HG02678 (cell line): ENCODE measurements at regions not wholly inside any gene's neighbourhood (a gene's known extent, or its start where the extent isn't known, plus 50 kb on each side); places are given as distances from the start of the nearest gene placed in this dataset.

Source experiments
- ATAC-seq: cut with Tn5 transposase; IDR thresholded peaks from one replicate; pipeline ENCODE4 v1.9.1; 2021; ENCODE audit warnings: mild to moderate bottlenecking, moderate library complexity; ENCODE audit not compliant: unreplicated experiment

GRCh38 chr18:29321561-29321960, 1144.6 kb upstream of the CDH2 start:
- ATAC-seq: no peak

GRCh38 chr18:29313312-29313711, 1136.4 kb upstream of the CDH2 start:
- ATAC-seq: no peak

DNA sequence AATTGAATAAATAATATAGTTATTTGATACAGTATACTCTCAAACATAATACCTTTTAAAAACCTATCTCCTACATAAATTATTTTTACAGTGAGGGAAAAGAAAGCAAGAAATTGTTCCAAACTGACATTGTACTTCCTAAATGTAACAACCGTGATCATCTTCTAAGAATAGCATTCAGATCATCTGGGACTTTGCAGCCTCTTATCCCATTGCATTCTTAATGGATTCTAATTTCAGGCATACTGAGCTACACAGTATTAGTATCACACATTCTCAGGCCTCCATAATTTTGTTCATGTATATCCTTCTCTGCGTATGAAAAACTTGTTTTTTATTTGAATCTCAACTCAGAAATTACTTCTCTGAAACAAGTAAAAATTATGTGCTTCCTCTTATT, 1134.7 kb upstream of the CDH2 start:
- no peak for ATAC-seq

- no peak for ATAC-seq
These were observed 1132.4 kb upstream of the CDH2 start for GRCh38 chr18:29309366-29309765.

- no peak for ATAC-seq
These were observed 1131.1 kb upstream of the CDH2 start for GRCh38 chr18:29307982-29308381.

GRCh38 chr18:29307231-29307630, 1130.3 kb upstream of the CDH2 start:
- no peak for ATAC-seq

DNA sequence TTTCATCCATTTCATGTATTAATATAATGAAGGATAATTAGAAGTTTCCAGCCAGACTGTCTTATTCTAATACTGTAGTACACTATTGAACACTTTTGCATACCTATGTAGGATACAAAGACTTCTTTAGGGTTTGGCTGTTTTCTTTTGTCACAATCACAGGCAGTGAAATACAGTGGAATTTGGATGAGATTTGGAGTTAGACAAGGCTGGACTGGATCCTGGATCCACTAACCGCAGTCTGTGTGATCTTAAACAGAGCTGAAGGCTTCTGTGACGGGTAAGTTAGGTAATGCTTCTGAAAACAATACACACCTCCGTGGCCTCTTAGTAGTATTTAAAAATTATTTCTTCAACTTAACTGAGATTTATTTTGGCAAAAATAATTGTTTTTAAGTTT, 1128.6 kb upstream of the CDH2 start:
- no peak for ATAC-seq

DNA sequence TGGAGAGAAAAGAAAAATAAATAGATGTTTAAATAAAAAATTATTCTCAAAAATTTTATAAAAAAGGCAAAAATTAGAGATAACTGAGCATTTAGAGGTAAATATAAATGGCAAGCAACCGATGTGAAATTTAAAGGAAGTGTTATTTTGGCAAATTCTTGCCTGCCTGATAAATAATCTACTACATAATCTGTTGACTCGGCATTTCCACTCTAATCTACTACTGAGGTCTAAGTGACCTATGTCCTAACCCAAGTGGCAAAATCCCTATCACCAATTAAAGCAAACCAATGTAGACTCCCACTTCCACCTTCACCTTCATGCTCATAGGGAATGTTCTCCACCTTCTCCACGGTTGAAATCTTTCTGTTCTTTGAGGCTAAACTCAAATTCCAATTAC, 1124.1 kb upstream of the CDH2 start:
- ATAC-seq: no peak

DNA sequence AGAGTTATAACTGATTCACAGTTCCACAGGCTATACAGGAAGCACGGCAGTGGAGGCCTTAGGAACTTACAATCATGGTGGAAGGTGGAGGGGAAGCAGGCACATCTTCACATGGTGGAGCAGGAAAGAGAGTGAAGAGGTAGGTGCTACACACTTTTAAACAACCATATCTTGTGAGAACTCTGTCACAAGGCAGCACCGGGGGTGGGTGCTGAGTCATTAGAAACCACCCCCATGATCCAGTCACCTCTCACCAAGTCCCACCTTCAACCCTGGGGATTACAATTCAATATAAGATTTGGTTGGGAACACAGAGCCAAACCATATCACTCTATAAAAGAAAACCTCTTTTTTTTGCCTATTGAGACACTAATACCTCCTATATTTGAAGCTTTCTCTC, 1108.5 kb upstream of the CDH2 start:
- ATAC-seq: no peak

DNA sequence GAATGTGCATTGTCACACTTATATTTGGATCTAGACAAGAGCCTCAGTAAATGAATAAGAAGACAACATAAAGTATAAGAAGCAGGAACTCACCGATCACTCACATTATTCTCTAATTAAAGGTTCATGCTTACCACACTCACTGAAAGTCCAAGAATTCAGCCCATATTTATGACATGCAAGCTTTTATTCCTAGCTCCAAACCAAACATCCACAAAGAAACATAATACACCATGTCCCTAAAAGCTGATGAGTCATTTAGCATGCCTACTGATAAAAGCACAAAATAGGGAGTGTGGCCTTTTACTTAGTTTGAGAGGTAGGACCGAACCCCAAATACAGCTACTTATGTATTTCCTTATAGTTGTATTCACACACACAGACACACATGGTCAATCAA, 1094.6 kb upstream of the CDH2 start:
- ATAC-seq: no peak

- no peak for ATAC-seq
These were observed 1082.9 kb upstream of the CDH2 start for GRCh38 chr18:29259838-29260237.

DNA sequence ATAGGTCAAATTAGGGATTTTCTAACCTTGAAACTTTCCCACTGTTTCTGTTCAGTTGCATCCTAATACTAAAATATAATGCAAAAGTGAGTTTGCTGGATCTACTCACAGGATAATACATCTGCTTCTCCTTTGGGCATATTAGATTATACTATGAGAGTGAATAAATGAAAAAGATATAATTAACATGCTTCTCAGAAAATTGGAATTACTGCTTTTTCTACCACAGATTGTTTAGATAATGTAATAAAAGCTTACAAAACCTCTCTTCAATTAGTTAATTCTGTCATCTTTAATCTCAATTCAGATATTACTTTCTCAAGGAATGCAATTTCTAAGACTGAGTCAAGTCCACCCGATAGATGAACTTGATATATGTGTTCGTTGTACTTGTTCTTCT, 1077.2 kb upstream of the CDH2 start:
- ATAC-seq: no peak

DNA sequence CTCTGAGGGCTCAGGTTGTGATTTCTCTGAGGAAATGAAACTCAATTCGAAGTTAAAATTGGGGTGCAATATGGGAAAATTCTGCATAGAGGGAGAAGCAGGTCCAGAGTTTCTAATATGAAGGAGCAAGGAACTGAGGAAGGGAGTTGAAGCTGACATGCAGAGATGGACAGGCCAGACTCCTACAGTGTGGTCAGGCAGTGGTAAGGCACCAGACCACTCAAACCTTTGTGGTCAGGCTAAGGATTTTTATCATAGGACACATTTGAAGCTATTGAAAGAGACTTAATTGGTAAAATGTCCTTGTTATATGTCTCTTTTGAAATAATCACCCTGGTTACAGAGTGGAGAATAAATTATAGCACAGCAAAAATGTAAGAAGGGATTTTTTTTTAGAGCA, 1074.8 kb upstream of the CDH2 start:
- no peak for ATAC-seq

DNA sequence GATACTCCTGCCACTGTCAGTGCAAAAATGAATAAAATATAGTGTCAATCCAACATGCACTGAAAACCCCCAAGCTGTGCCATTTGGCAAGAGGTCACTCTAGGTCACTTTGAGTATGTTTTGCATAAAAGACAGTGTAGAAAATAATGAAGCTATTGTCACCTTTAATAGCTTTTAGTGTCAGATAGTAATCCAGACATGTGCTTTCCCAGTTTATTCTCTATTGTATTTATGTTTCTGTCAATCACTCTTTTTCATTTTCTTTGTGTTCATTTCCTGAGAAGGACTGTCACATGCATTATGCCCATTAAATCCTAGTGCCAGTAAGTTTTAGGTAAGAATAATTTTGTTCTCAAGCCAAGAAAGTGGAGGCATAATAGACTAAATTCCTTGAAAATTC, 1073.9 kb upstream of the CDH2 start:
- no peak for ATAC-seq

DNA sequence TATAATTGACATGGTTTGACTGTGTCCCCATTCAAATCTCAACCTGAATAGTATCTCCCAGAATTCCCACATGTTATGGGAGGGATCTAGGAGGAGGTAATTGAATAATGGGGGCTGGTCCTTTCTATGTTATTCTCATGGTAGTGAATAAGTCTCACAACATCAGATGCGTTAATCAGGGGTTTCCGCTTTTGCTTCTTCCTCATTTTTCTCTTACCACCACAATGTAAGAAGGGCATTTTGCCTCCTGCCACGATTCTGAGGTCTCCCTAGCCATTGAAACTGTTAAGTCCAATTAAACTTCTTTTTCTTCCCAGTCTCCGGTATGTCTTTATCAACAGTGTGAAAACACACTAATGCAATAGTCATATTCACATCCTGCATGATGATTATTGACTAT, 1073.3 kb upstream of the CDH2 start:
- ATAC-seq: no peak

DNA sequence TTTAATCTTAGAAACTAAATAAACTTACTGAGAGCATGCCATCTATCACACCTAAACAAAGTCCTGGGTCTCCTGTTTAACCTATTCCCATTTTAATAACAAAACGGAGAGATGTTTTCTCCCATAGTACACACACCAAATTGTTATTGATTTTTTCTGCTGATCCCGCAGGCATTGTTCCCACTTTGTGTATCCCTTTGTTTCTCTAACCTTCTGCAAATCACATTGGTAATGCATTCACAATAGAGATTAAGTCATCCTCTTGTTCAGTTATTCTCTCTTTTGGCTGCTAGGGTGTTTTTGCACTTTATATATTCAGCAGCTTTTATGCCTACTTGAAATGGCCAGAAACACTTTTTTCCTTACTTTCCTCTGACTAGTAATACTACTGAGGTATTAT, 1071.9 kb upstream of the CDH2 start:
- no peak for ATAC-seq

DNA sequence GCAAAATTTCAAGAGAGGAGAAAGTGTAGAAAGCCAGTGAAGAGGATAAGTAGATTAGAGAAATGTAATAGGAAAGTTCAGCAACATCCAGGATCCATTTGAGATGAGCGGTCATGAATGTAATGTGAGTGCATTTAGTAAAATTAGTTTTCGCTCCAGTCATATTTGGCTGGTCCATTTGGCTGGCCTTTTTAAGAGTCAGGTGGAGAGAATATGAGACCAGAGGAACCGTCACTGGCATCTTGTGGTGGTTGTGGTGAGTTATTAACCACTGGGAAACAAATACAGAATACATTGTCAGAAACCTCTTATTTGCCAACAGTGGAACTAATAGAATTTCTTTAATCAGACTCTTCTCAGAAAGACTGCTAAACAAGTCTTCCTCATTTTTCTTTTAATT, 1064.3 kb upstream of the CDH2 start:
- no peak for ATAC-seq

DNA sequence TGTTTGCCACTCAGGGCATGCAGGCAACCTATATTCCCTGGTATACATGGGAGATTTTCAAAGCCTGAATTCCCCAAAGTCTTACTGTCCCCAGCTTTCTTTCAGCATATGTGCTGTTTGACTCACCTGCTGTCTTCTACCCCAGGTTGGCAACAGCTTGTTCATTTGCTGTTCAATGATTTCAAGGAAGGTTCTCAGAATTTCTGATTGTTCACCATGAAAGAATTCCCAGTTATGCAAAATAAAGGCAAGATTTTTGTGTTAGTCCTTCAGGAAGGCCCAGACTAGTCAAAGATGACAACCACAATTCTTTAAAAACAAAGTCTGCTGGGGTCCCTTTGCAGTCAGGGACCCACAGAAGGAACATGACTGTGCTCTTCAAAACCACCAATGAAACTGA, 1057.8 kb upstream of the CDH2 start:
- ATAC-seq: no peak

GRCh38 chr18:29226213-29226612, 1049.3 kb upstream of the CDH2 start:
- no peak for ATAC-seq

- no peak for ATAC-seq
These were observed 1048.4 kb upstream of the CDH2 start for GRCh38 chr18:29225351-29225750.

GRCh38 chr18:29218091-29218490, 1041.2 kb upstream of the CDH2 start:
- no peak for ATAC-seq

- ATAC-seq: no peak
These were observed 1040.4 kb upstream of the CDH2 start for GRCh38 chr18:29217124-29217915.

DNA sequence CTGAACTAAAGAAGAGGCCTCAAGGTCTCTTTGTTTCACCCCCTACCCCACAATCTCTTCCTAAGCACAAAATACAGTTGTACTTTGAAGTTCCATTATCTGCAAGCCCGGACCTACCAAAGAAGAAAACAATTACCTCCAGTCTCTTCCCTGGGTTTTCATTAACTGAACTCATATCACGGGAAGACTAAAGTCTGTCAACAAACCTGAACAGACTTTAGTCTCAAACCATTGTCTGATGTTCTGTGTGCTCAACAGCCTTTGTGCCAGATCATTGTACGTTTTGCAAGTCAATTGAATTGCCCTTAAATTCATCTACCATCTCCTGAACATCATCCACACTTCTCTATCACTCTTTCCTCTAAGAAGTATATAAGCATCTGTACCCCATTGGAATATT, 1021.9 kb upstream of the CDH2 start:
- ATAC-seq: no peak
